Stimulated activated CD8-positive, alpha-beta memory T cell treated with anti-CD3 and anti-CD28 coated beads, Interleukin-12 subunit alpha, Interleukin-12 subunit beta, amount 100 ng/mL, for 24 hours (primary cell): ENCODE measurements at regions not wholly inside any gene's neighbourhood (a gene's known extent, or its start where the extent isn't known, plus 50 kb on each side); places are given as distances from the start of the nearest gene placed in this dataset.
A peak's percentile ranks its signal among the peaks of the same experiment; 100 is the strongest.
"Not testable (repeated sequence)": the region's sequence is repeated elsewhere in the genome, so short reads cannot be mapped to it uniquely, and the experiment has no call there.

Experiments used
- DNase-seq: peaks from one replicate; pipeline ENCODE4 v3.0.0-alpha.2; 2020; ENCODE audit errors: extremely low read depth

DNA sequence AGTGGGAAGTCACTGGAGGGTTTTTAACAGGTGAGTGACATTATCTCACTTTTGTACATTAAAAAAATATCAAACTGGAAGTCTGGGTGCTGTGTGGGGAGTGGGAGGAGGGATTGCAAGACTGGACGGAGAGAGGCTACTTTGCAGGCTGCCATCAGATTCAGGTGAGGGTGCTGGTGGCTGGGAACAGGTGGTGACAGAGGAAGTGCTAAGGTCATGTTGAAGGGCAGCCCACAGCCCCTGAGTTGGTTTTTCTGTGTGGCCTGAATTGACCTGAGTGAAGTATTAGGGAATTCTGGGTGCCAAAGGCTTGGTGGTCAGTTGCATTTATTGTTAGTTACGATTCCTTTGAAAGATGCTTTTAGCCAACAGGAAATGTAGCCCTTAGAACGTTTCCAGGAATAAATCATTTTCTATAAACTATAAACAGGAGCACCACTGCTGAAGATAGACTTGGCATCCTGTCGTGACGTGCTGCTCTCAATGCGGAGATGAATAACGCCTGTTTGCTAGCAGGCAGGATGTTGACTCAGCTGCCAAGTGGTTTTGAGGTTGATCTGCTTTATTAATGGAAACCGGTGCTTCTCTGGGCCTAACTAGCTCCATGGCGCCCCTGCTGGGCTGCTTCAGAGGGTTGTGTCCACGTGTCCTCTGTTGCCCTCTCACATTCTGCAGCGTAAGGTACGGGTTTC lies 707.5 kb upstream of the TMEM132C start:
- peak; percentile 23 for DNase-seq

DNA sequence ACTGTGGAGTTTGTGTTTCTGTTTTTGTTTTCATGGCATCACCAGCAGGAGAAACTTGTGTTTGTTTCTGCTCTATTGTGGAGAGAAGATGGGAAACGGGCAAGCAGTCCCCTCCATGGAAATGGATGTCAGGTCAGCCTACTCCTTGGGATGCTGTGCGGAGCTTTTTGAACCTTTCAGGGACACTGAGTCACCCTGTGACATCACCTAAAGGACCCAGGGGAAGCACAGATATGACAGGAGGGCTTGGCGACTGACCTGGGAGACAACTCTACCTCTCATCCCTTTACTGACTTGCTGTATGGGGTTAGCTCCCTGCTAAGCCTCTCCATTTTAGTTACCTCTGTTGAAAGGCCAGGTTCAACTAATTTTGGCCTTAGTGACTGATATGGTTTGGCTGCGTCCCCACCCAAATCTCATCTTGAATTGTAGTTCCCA lies 706.9 kb upstream of the TMEM132C start:
- DNase-seq = no peak

DNA sequence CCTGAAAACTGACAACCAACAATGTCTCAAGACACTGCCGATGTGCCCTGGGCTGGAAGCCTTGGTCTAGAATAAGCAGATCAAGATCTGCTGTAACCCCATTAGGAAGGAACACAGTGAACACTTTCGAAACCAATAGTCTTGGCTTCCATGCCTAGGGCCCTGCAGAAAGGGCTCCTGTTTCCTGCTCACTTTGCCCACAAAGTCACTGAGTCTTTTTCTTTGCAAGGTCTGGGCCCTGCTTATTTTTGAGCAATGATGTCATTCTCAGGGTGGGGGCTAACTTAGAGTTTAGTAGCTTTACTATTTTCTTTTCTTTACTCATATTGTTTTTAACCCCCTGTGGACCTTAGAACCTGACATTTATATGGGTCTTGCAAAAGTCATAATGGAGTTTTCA lies 704.2 kb upstream of the TMEM132C start:
- DNase-seq = no peak

DNA sequence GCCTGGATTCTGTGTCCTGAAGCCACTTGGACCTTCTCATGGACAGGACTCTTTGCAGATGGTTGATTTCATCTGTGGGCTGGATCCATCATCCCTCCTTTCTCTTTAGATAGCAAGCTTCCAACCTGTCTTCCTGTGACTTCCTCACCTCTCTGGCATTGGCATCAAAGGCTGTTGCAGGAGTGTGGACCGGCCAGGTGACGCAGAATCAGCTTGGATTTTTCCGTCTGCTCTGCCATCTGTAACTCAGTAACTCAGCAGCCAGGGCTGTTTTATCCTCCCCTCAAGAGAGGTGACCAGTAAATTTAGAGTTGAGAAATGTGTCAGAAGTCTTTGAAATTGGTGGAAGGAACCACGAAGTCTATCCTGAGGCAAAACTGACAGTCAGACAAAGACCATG lies 701.7 kb upstream of the TMEM132C start:
- DNase-seq = no peak

DNA sequence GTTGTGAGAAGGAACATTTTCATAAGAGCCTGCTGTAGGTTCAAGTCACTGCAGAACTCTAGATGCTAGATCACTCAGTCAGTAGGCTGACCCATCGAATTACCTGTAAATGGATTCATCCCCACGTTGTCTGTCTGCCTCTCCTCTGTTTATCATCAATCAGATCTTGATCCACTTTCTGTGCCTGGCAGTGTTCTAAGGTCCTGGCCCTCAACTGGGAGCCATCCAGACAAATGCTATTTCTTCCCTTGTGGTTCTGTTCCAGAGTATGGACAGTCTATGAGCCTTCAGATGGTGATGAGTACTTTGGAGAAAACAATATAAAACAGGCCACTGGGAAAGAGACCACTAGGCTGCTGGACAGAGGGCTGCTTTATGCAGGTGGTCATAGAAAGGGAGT lies 699.4 kb upstream of the TMEM132C start:
- no peak for DNase-seq

DNA sequence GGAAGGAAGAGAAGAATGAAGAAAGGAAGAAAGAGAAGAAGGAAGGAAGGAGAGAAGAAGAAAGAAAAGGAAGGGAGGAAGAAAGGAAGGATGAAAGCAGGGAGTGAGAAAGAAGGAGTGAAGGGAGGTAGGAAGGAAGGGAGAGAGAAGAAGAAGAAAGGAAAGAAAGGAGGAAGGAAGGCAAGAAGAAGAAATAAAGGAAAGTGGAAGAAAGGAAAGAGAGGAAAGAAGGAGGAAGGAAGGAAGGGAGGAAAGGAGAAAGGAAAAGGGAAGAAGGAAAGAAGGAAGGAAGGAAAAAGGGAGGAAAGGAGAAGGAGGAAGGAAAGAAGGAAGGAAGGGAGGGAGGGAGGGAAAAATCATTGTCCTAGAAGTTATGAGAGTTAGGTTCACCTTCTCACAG lies 696.6 kb upstream of the TMEM132C start:
- no peak for DNase-seq

DNA sequence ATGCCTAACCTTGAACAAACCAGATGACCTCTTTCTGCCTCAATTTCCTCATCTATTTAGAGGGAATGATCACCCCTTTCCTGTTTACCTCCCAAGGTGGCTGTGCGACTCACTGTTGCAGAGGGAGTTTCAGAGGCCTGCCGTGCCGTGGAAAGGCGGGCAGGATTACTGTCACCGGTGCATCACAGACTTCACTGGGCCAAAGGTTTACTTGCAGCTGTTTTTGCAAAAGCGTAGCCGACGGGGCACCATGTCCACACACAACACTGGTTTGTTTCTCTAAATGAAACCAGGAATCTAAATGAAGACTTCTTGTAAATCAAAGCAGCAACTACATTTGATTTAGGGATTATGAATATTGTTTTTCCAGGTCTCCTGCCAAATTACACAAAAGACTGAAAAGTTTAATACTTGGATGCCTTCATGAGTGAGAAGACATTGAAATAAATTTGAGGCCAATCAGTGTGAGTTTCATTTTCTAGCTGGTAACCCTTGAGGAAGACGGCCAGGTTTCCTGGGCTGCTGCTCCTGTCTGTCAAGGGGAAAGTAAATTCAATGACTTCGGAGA lies 696.1 kb upstream of the TMEM132C start:
- DNase-seq = no peak

DNA sequence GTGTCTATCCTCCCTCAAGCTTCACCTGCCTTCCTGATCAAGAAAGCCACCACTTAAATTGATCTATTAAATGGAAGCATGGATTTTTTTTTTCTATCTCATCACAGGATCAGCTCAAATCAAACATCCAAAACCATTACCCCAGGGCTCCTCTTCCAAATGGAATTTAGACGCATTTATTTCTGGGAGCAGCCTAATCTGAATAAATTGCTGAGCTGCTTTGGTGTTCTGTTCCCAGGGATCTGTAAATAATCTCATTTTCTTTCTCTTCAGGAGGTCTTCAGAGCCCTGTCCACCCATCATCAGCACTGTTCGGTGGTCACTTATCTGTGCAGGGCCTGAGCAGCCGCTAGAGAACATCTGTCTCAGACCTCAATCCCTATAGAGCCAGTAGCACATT lies 695.4 kb upstream of the TMEM132C start:
- DNase-seq = no peak

DNA sequence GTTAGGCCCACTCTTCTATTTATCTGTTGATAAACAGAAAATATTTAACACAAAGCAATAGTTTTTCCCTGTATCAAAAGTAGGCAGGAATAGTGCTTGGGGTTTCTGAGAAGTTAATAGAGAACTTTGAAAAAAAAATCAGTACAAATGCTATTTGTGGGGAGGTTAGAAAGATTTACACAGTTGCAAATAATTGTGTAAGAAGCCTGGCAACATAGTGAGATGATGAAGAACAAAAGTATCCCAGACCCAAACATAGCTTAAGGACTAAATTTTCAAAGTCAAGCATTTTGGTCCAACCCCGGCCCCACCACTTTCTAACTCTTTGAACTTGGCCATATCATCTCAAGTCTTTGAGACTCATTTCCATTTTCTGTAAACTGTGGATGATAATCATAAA lies 687.5 kb upstream of the TMEM132C start:
- no peak for DNase-seq

DNA sequence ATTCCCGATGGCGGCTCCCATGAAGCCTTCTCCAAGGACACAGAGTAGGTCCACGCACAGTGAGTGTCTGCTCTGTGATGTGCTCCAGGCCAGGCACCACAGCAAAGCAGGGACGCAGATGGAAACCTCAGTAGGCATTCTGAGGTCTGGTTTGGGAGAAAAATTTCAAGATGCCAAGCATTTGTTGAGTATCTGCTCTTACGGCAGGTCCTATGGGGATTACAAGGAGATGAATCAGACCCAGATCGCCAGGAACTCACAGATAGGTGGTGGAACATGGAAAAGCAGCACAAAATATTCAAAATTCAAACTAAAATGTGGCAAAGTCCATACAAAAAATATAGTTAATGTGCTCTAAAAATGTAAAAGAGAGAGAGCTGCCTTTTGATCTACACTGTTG lies 684.9 kb upstream of the TMEM132C start:
- no peak for DNase-seq

DNA sequence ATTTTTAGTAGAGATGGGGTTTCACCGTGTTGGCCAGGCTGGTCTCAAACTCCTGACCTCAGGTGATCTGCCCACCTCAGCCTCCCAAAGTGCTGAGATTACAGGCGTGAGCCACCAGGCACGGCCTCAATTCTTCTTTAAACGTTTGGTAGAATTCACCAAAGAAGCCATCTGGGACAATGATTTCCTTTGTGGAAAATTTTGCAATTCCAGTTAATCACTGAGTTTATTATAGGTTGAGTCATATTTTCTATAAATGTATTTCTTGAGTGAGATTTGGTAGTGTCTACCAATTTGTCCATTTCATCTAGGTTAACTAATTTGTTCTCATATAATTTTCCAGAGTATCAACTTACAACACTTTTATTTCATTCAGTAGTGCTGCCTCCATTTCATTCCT lies 683.9 kb upstream of the TMEM132C start:
- DNase-seq = no peak

DNA sequence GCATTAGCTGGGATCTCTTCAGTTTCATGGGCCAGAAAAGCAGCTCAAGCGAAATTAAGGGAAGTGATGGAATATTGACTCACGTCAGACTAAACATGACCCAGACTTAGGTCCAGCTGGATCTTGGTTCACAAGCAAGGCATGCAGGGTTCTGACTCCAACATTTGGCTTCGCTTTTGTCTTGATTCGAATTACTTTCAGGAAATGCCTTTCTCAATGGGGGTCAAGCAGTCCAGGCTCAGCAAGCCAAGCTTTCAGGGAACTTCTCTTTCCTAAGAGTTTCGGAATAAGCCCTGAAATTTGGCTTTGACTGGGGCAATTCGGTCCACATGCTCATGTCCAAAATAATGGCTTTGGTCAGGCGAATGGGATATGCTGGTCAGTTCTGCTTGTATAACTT lies 678.7 kb upstream of the TMEM132C start:
- DNase-seq = no peak

DNA sequence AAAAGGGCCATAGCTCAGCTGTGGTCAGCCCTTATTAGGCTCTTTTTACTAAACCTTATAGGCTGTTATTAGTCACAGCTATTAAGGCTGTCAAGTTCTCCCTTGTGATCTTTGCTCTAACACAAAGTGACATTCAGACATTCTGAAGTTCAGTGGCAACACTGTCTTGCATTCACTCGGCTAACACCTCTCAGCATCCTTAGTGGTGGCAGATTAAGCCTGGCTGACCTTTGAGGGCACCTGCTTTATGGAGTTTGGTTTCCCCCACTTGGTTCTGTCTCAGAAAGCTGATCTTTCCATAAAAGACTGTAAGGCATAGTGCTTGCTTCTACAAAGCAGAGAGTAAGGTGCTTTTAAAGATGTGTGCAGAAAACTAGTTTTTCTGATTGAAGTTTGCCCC lies 677.4 kb upstream of the TMEM132C start:
- no peak for DNase-seq

DNA sequence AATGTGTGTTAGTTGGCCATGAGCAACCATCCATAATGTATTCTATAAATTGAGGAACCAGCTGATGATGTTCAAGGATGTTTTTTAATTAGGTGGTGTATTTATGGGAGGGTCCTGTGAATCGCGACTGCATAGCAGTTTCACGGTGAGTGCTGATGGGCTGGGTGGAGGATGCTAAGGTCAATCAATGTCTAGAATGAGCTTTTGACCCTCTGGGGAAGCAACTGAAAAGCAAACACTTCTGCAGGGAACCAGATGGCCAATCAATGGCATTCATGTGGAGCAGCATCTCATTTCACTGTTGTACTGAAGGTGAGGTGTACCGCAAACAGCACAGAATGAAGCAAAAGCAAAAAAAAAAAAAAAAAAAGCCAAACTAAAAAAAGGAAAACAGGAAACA lies 676.1 kb upstream of the TMEM132C start:
- no peak for DNase-seq

DNA sequence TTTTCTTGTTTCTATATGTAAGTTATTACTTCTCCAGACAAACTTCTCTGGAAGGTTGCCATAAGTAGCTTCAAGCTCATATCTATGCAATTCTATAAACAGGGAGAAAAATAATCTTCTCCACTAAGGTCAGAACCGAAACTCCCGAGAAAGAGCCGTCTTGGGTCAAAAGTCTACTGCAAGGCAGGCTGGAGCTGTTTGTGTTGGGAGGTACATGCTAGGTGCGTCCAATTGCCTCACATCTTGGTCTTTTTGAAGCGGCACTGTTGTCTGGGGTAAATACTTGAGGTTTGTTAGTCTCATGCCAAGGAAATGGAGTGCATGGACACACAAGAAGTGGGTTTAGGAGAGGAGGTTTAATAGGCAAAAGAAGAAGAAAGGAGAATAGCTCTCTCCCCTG lies 674.7 kb upstream of the TMEM132C start:
- no peak for DNase-seq

DNA sequence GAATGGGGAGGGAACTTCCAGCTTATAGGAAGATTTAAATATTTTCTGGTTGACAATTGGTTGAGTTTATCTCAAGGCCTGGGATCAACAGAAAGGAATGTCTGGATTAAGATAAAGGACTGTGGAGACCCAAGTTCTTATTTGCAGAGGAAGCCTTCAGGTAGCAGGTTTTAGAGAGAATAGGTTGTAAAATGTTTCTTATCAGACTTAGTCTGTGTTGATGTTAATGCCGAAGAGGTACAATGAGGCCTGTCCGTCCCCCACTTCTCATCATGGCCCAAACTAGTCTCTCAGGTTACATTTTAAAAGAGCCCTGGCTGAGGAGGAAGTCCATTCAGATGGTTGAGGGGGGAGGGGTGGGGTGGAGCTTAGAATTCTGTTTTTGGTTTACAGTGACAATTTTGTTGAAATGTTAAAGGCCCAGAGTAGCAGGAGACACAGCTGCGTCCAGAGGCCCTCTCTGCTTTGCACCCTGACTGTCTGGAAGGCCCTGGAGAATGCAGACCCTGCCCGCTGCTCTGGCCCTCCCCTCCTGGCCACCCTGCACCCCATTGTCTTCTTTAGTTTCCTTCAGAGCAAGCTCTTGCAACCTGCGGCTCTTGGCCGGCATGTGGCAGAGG lies 672.5 kb upstream of the TMEM132C start:
- DNase-seq = no peak

DNA sequence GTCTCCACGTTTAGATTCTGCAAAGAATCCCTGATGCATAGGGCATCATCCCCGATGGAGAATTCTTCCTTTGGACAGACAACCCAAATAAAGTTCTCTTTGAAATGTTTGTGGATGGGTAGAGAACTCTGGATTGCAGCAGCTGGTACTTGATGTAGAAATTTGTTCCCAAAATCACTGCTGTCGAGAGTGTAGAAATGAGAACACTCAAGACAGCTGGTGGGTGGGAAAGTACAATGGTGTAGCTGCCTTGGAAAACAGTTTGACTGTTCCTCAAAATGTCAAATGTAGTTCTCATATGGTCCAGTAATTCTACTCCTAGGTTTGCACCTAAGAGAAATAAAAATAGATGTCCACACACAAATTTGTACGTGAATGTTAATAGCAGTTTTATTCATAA lies 671.5 kb upstream of the TMEM132C start:
- DNase-seq = no peak

DNA sequence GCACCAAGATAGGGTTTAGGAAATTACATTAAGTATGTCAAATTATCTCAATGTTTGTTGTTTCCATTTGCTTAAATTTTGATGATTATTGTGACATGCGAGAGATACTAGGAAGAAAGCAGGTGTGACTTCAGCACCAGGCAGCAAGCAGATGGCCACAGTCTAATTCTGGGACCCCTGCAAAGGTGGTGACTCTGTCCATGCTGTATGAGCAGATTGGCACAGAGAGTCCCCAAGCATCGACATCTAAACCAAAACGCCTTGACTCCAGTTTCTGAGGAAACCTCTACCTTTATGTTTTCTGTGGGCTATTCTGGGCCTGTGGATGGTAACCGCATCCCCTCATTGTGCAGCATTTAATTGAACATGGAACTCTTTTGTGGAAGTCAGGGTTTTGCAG lies 670.1 kb upstream of the TMEM132C start:
- DNase-seq = no peak

DNA sequence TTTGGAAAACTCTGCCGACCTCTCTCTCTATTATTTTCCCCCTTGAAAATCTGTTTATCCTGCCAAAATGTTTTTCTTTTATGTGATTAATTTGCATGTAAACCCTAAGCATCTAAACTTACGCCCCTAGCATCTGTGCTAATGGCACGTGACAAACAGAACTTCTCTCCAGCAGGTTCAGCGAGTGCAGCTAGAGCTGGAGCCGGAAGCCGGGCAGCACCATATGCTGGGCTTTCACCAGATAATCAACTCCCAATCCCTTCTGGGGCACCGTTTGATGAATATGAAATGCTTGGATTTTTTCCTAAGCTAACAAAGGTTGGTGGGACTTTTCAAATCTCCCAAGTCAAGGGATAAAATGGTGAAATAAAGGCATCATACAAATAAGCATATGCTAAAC lies 667.5 kb upstream of the TMEM132C start:
- DNase-seq = no peak

DNA sequence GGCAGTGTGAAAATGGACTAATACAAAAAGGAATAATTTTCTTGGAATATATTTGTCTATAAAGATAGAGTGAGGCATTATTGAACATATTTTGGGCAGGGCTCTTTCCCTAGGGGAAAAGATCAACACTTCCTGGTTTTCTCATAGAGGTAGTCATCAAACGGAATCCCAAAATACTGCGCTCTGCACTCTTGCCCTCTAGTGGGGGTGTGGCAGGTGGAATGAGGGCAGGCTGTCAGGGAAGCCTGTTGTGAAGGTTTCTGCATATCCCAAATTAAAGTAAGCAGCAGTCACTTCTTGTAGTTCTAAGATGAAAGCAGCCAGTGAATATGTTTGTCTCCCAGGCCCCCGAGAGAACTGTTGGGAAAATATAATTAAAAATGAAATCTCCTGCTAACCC lies 666.8 kb upstream of the TMEM132C start:
- no peak for DNase-seq

DNA sequence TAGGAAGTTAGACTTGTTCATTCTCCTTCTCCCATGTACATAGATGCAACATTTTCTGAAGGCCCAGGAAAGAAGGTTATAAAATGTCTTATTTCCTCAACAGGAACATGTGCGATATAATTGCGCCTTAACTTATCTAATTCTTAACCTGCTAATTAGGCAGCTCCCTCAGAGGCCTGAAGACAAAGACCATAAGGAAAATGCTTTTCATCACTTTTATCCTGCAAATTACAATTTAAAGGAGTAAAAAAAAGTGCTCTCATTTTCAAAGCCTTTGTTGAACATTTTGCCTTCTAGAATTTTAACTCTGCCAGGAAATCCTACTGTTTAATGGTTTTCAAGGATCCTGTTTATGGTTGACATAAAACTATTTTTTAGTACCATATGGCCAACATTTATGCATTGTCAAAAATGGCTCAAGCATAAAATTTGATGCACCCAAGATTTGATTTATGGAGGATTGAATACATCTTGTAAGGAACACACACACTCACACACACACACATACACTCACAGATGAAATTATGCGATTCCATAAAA lies 660.4 kb upstream of the TMEM132C start:
- DNase-seq = no peak

DNA sequence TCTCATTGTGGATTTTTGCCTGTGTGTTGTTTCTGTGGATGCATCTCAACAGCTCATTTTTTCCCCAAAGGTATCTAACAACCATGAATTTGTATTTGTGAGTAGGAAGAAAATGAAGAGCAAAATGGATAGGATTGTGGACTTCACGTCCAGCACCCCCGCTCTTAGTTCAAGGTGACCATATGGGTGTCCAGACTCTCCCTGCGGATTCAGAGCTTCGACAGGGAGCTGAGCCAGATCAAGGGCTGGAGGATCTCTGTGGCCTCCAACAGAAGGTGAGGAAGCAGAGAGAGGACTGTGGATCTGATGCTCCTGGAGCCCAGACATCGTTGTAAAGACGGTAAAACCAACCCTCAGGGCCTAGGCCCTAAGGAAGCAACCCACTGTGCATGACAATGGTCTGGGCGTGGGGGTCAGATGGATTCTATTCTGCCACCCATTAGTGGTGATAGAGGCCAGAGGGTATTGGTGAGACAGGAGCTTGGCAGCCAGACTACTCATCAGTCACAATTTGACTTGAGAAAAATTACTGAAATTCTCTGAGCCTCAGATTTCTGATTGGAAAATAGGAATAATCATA lies 659.7 kb upstream of the TMEM132C start:
- no peak for DNase-seq

DNA sequence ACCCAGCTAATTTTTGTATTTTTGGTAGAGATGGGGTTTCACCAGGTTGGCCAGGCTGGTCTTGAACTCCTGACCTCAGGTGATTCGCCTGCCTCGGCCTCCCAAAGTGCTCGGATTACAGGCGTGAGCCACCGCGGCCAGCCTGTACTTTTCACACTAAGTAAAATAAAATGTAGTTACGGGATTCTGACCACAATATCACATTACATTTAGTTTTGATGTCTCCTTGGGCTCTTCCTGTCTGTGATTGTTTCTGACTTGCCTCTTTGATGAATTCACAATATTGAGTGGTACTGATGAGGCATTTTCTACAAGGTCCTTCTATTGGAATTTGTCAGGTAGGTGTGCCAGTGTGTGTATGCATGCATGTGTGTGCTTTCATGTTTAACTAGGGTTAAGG lies 658.6 kb upstream of the TMEM132C start:
- DNase-seq = not testable (repeated sequence)
